Liver (tissue), 2 donors: ENCODE measurements at regions not wholly inside any gene's neighbourhood (a gene's known extent, or its start where the extent isn't known, plus 50 kb on each side); places are given as distances from the start of the nearest gene placed in this dataset.

Experiments
- CTCF ChIP-seq: fragments of 150-350 bp; IDR thresholded peaks from 2 replicates; pipeline ENCODE4 v1.5.1; 2017; ENCODE audit warnings: improper control_type of control experiment, low read depth, low read length; ENCODE audit not compliant: missing input control
- TF ChIP-seq, protein P1 (sequence below): IDR thresholded peaks from 2 replicates; pipeline ENCODE4 v1.6.1; 2016; ENCODE audit warnings: antibody characterized with exemption
- donor health status: healthy.

GRCh38 chrX:36867143-36867542 lies 141.0 kb upstream of the FAM47C start:
- peak; percentile 44 for TF ChIP-seq CTCF
- TF ChIP-seq, protein P1, sequence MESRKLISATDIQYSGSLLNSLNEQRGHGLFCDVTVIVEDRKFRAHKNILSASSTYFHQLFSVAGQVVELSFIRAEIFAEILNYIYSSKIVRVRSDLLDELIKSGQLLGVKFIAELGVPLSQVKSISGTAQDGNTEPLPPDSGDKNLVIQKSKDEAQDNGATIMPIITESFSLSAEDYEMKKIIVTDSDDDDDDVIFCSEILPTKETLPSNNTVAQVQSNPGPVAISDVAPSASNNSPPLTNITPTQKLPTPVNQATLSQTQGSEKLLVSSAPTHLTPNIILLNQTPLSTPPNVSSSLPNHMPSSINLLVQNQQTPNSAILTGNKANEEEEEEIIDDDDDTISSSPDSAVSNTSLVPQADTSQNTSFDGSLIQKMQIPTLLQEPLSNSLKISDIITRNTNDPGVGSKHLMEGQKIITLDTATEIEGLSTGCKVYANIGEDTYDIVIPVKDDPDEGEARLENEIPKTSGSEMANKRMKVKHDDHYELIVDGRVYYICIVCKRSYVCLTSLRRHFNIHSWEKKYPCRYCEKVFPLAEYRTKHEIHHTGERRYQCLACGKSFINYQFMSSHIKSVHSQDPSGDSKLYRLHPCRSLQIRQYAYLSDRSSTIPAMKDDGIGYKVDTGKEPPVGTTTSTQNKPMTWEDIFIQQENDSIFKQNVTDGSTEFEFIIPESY, result no peak
